GM12872 (cell line): ENCODE measurements at regions not wholly inside any gene's neighbourhood (a gene's known extent, or its start where the extent isn't known, plus 50 kb on each side); places are given as distances from the start of the nearest gene placed in this dataset.

ENCODE experiments used
- CTCF ChIP-seq: IDR thresholded peaks from 3 replicates; pipeline ENCODE4 v1.5.1; 2011; ENCODE audit warnings: low read depth, mild to moderate bottlenecking, low read length, moderate library complexity; ENCODE audit not compliant: insufficient read depth

- no peak for TF ChIP-seq CTCF
These were observed 129.5 kb upstream of the ACP3 start for GRCh38 chr3:132187746-132188145.

- TF ChIP-seq CTCF: no peak
These were observed 127.6 kb upstream of the ACP3 start for GRCh38 chr3:132189601-132190000.

- no peak for TF ChIP-seq CTCF
These were observed 121.1 kb upstream of the ACP3 start for GRCh38 chr3:132196113-132196512.

- no peak for TF ChIP-seq CTCF
These were observed 118.7 kb upstream of the ACP3 start for GRCh38 chr3:132198516-132198915.

- TF ChIP-seq CTCF: no peak
These were observed 117.8 kb upstream of the ACP3 start for GRCh38 chr3:132199451-132199850.

- no peak for TF ChIP-seq CTCF
These were observed 114.6 kb upstream of the ACP3 start for GRCh38 chr3:132202586-132202985.

GRCh38 chr3:132203889-132204596, 113.2 kb upstream of the ACP3 start:
- TF ChIP-seq CTCF: no peak
